ENCODE measurements at regions not wholly inside any gene's neighbourhood (a gene's known extent, or its start where the extent isn't known, plus 50 kb on each side); places are given as distances from the start of the nearest gene placed in this dataset.

- no peak for DNase-seq (ENCODE audit: insufficient read length, low spot score)
Observed at GRCh38 chr3:166351461-166351860, 514.2 kb upstream of the BCHE start.

GRCh38 chr3:166340604-166341266 is 503.5 kb upstream of the BCHE start:
- no peak for FAIRE-seq
- DNase-seq (ENCODE audit: insufficient read length, low spot score), result no peak
- TF ChIP-seq SPI1 (IDR thresholded peaks at IDR 0.05; ENCODE audit: low read depth, low read length) (no peak), POU2F2 (IDR thresholded peaks at IDR 0.05; ENCODE audit: low read depth, low read length) (no peak), POLR2A (IDR thresholded peaks at IDR 0.05; ENCODE audit: low read depth, low read length) (no peak), PAX5 (IDR thresholded peaks at IDR 0.05; ENCODE audit: insufficient read depth, low read length, severe bottlenecking) (no peak), POLR2AphosphoS5 (IDR thresholded peaks at IDR 0.05; ENCODE audit: low read depth, low read length) (no peak), TAF1 (IDR thresholded peaks at IDR 0.05; ENCODE audit: low read depth, low read length) (no peak)

More at GRCh38 chr3:166351461-166351860, 514.2 kb upstream of the BCHE start:
- FAIRE-seq, result no peak
- TF ChIP-seq PAX5 (IDR thresholded peaks at IDR 0.05; ENCODE audit: insufficient read depth, low read length, severe bottlenecking), result no peak
- no peak for TF ChIP-seq SPI1 (IDR thresholded peaks at IDR 0.05; ENCODE audit: low read depth, low read length)
- no peak for TF ChIP-seq POU2F2 (IDR thresholded peaks at IDR 0.05; ENCODE audit: low read depth, low read length)
- TF ChIP-seq POLR2A (IDR thresholded peaks at IDR 0.05; ENCODE audit: low read depth, low read length), result no peak
- TF ChIP-seq POLR2AphosphoS5 (IDR thresholded peaks at IDR 0.05; ENCODE audit: low read depth, low read length), result no peak
- TF ChIP-seq TAF1 (IDR thresholded peaks at IDR 0.05; ENCODE audit: low read depth, low read length), result no peak

- no peak for FAIRE-seq
- no peak for DNase-seq (ENCODE audit: insufficient read length, low spot score)
- no peak for TF ChIP-seq POLR2A (IDR thresholded peaks at IDR 0.05; ENCODE audit: low read depth, low read length)
- no peak for TF ChIP-seq SPI1 (IDR thresholded peaks at IDR 0.05; ENCODE audit: low read depth, low read length)
- TF ChIP-seq PAX5 (IDR thresholded peaks at IDR 0.05; ENCODE audit: insufficient read depth, low read length, severe bottlenecking), result no peak
- no peak for TF ChIP-seq TAF1 (IDR thresholded peaks at IDR 0.05; ENCODE audit: low read depth, low read length)
- TF ChIP-seq POLR2AphosphoS5 (IDR thresholded peaks at IDR 0.05; ENCODE audit: low read depth, low read length), result no peak
- TF ChIP-seq POU2F2 (IDR thresholded peaks at IDR 0.05; ENCODE audit: low read depth, low read length), result no peak
Observed at GRCh38 chr3:166324401-166324800, 487.2 kb upstream of the BCHE start.

DNA sequence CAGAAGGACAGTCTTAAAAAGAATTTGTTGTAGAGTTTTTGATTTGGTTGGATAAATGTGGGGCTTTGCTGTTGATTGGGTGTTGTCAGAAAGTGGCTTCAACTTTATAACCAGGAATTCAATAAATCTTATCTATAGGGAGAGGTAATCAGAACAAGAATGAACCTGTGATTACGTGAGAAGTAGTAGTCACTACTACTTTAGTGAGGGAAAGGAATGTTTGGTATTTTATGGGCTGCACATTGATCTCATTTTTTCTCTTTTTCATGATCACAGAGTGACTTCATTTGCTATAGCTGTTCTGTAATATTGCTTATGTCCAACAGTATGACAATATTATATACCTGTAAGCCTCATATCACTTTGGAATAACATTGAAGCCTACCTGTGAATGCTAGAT is 485.2 kb upstream of the BCHE start:
- no peak for TF ChIP-seq POU2F2 (IDR thresholded peaks at IDR 0.05; ENCODE audit: low read depth, low read length)
- no peak for TF ChIP-seq POLR2A (IDR thresholded peaks at IDR 0.05; ENCODE audit: low read depth, low read length)
- no peak for TF ChIP-seq POLR2AphosphoS5 (IDR thresholded peaks at IDR 0.05; ENCODE audit: low read depth, low read length)
- no peak for TF ChIP-seq TAF1 (IDR thresholded peaks at IDR 0.05; ENCODE audit: low read depth, low read length)
- TF ChIP-seq SPI1 (IDR thresholded peaks at IDR 0.05; ENCODE audit: low read depth, low read length), result no peak
- no peak for TF ChIP-seq PAX5 (IDR thresholded peaks at IDR 0.05; ENCODE audit: insufficient read depth, low read length, severe bottlenecking)
- FAIRE-seq (no peak), DNase-seq (ENCODE audit: insufficient read length, low spot score) (no peak)

DNA sequence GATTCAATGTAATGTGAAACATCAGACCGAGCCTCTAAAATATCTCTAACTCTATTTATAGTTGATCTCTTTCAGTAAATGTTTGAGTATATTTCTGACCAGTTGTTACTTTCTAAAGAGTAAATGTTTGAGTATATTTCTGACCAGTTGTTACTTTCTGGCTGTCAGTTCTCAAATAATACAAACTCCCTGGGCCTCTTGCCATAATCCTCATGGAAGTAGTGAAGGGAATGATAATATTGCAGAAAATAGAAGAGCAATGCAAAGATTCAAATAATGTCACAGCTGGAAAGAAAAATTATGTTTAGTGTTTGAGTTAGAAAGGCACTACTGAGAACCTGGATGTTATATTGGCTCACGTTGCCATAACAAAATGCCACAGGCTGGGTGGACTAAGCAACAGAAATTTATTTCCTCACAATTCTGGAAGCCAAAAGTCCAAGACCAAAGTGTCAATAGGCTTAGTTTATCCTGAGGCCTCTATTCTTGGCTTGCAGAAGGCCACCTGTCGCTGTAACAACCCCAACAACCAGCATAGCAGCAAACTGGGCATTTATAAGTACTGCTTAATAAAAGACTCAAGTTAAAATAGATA is 470.6 kb upstream of the BCHE start:
- TF ChIP-seq PAX5 (IDR thresholded peaks at IDR 0.05; ENCODE audit: insufficient read depth, low read length, severe bottlenecking) (no peak), TAF1 (IDR thresholded peaks at IDR 0.05; ENCODE audit: low read depth, low read length) (no peak), POLR2A (IDR thresholded peaks at IDR 0.05; ENCODE audit: low read depth, low read length) (no peak), POLR2AphosphoS5 (IDR thresholded peaks at IDR 0.05; ENCODE audit: low read depth, low read length) (no peak), SPI1 (IDR thresholded peaks at IDR 0.05; ENCODE audit: low read depth, low read length) (no peak), POU2F2 (IDR thresholded peaks at IDR 0.05; ENCODE audit: low read depth, low read length) (no peak)
- DNase-seq (ENCODE audit: insufficient read length, low spot score) (no peak), FAIRE-seq (no peak)

- no peak for DNase-seq (ENCODE audit: insufficient read length, low spot score)
- TF ChIP-seq POU2F2 (IDR thresholded peaks at IDR 0.05; ENCODE audit: low read depth, low read length), result no peak
- no peak for TF ChIP-seq PAX5 (IDR thresholded peaks at IDR 0.05; ENCODE audit: insufficient read depth, low read length, severe bottlenecking)
- TF ChIP-seq SPI1 (IDR thresholded peaks at IDR 0.05; ENCODE audit: low read depth, low read length), result no peak
- TF ChIP-seq POLR2AphosphoS5 (IDR thresholded peaks at IDR 0.05; ENCODE audit: low read depth, low read length), result no peak
- no peak for TF ChIP-seq TAF1 (IDR thresholded peaks at IDR 0.05; ENCODE audit: low read depth, low read length)
- no peak for TF ChIP-seq POLR2A (IDR thresholded peaks at IDR 0.05; ENCODE audit: low read depth, low read length)
- FAIRE-seq, result no peak
Observed at GRCh38 chr3:166304584-166304983, 467.4 kb upstream of the BCHE start.

GRCh38 chr3:166303681-166304080 is 466.5 kb upstream of the BCHE start:
- FAIRE-seq, result no peak
- TF ChIP-seq POLR2A (IDR thresholded peaks at IDR 0.05; ENCODE audit: low read depth, low read length), result no peak
- TF ChIP-seq PAX5 (IDR thresholded peaks at IDR 0.05; ENCODE audit: insufficient read depth, low read length, severe bottlenecking), result no peak
- no peak for TF ChIP-seq SPI1 (IDR thresholded peaks at IDR 0.05; ENCODE audit: low read depth, low read length)
- TF ChIP-seq TAF1 (IDR thresholded peaks at IDR 0.05; ENCODE audit: low read depth, low read length), result no peak
- no peak for TF ChIP-seq POLR2AphosphoS5 (IDR thresholded peaks at IDR 0.05; ENCODE audit: low read depth, low read length)
- TF ChIP-seq POU2F2 (IDR thresholded peaks at IDR 0.05; ENCODE audit: low read depth, low read length), result no peak
- no peak for DNase-seq (ENCODE audit: insufficient read length, low spot score)

DNA sequence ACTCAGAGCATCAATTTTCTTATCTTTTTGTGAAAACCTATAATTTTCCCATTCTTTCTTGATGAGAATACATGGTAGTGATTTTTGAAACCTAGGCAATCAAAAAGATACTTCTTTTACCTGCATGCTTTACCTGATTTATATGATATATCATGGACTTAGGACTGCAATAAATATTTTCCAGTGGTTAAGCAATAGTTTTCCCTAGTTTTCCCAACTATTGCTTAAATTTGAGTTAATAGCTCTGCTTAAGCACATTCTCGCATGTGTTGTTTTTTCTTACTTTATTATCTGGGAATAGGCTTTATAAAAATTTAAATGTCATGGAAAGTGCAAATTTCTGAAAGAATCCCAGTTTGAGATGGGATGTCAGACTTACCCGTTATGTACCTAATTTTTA is 465.1 kb upstream of the BCHE start:
- no peak for TF ChIP-seq POU2F2 (IDR thresholded peaks at IDR 0.05; ENCODE audit: low read depth, low read length)
- TF ChIP-seq PAX5 (IDR thresholded peaks at IDR 0.05; ENCODE audit: insufficient read depth, low read length, severe bottlenecking), result no peak
- TF ChIP-seq SPI1 (IDR thresholded peaks at IDR 0.05; ENCODE audit: low read depth, low read length), result no peak
- TF ChIP-seq POLR2AphosphoS5 (IDR thresholded peaks at IDR 0.05; ENCODE audit: low read depth, low read length), result no peak
- TF ChIP-seq TAF1 (IDR thresholded peaks at IDR 0.05; ENCODE audit: low read depth, low read length), result no peak
- no peak for TF ChIP-seq POLR2A (IDR thresholded peaks at IDR 0.05; ENCODE audit: low read depth, low read length)
- DNase-seq (ENCODE audit: insufficient read length, low spot score) (no peak), FAIRE-seq (no peak)

DNA sequence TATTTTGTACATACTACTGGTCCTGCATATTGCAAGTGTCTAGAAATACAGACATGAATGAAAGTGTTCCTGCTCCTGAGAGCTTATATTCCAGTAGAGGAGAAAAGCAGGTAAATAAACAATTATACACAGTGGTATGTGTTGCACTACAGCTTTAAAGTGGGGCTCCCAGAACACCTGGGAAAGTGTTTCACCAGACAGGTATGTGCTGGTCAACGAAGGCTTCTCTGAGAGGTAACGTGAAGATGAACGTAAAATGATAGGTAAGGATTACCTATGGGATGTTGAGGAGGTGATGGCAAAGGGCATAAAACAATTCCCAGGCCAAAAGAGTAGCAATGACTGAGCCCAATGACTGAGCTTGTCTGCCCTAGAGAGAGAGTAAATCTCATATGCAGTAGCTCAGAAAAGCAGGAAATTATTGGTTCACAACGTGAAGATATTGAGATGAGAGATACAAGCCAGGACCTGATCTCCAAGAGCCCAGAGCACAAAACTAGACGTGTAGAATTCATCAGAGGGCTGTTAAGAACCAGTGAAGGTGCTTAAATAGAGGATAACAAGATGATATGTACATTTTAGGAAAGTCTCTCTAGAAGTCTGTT is 459.1 kb upstream of the BCHE start:
- DNase-seq (ENCODE audit: insufficient read length, low spot score), result no peak
- FAIRE-seq, result no peak
- TF ChIP-seq POU2F2 (IDR thresholded peaks at IDR 0.05; ENCODE audit: low read depth, low read length) (no peak), SPI1 (IDR thresholded peaks at IDR 0.05; ENCODE audit: low read depth, low read length) (no peak), PAX5 (IDR thresholded peaks at IDR 0.05; ENCODE audit: insufficient read depth, low read length, severe bottlenecking) (no peak), TAF1 (IDR thresholded peaks at IDR 0.05; ENCODE audit: low read depth, low read length) (no peak), POLR2A (IDR thresholded peaks at IDR 0.05; ENCODE audit: low read depth, low read length) (no peak), POLR2AphosphoS5 (IDR thresholded peaks at IDR 0.05; ENCODE audit: low read depth, low read length) (no peak)
